ENCODE measurements at regions not wholly inside any gene's neighbourhood (a gene's known extent, or its start where the extent isn't known, plus 50 kb on each side); places are given as distances from the start of the nearest gene placed in this dataset.

- H3K9ac ChIP-seq, result no peak overlapping the region
- DNase-seq (ENCODE audit: low spot score), result no peak
- H3K9me3 ChIP-seq (ENCODE audit: low read depth), result no peaks in the 10 kb centered on the region
- no peaks in the 10 kb centered on the region for H3K79me2 ChIP-seq (ENCODE audit: low read depth)
- H3K4me2 ChIP-seq, result no peak overlapping the region
- no peak overlapping the region for H2AFZ ChIP-seq (replicated peaks)
- Mint-ChIP-seq H3K27me3 (ENCODE audit: insufficient read depth, low read depth) (peaks cover 12% of the 10 kb centered on the region), H3K9me3 (peaks cover 14% of the 10 kb centered on the region), H3K27ac (no peak overlapping the region), H3K4me1 (peaks cover 14% of the 10 kb centered on the region), H3K36me3 (no peaks in the 10 kb centered on the region), H3K4me3 (no peak overlapping the region)
- no peak for TF ChIP-seq EZH2phosphoT487 (IDR thresholded peaks at IDR 0.05)
- no peak for TF ChIP-seq EZH2 (IDR thresholded peaks at IDR 0.05)
- TF ChIP-seq CTCF (IDR thresholded peaks at IDR 0.05), result no peak
- H3F3A ChIP-seq (ENCODE audit: low read depth), result no peaks in the 10 kb centered on the region
- no peak overlapping the region for H3K4me3 ChIP-seq
- H3K36me3 ChIP-seq, result no peaks in the 10 kb centered on the region
- H3K27ac ChIP-seq, result no peak overlapping the region
- H4K20me1 ChIP-seq (ENCODE audit: low read depth), result no peaks in the 10 kb centered on the region
- no peaks in the 10 kb centered on the region for H3K4me1 ChIP-seq
- H3K27me3 ChIP-seq, result no peaks in the 10 kb centered on the region
These were observed 176.0 kb upstream of the FOXQ1 start for GRCh38 chr6:1135726-1136414.

GRCh38 chr6:1131285-1132079 is 180.4 kb upstream of the FOXQ1 start:
- H3K4me2 ChIP-seq, result no peak overlapping the region
- H3K27me3 Mint-ChIP-seq (ENCODE audit: insufficient read depth, low read depth), result peaks cover 5% of the 10 kb centered on the region
- no peak overlapping the region for H3K27ac ChIP-seq
- no peak overlapping the region for H3K4me3 ChIP-seq
- no peaks in the 10 kb centered on the region for H3K36me3 Mint-ChIP-seq
- H3K9me3 Mint-ChIP-seq, result peaks cover 2% of the 10 kb centered on the region
- no peaks in the 10 kb centered on the region for H3K79me2 ChIP-seq (ENCODE audit: low read depth)
- H4K20me1 ChIP-seq (ENCODE audit: low read depth), result no peaks in the 10 kb centered on the region
- H3K36me3 ChIP-seq, result no peaks in the 10 kb centered on the region
- H3K4me1 ChIP-seq, result no peaks in the 10 kb centered on the region
- DNase-seq (ENCODE audit: low spot score), result no peak
- no peaks in the 10 kb centered on the region for H3K9me3 ChIP-seq (ENCODE audit: low read depth)
- H3K4me3 Mint-ChIP-seq, result no peak overlapping the region
- peaks cover 10% of the 10 kb centered on the region for H3K4me1 Mint-ChIP-seq
- H3F3A ChIP-seq (ENCODE audit: low read depth), result no peaks in the 10 kb centered on the region
- H3K9ac ChIP-seq, result no peak overlapping the region
- no peak for TF ChIP-seq CTCF (IDR thresholded peaks at IDR 0.05)
- no peak for TF ChIP-seq EZH2phosphoT487 (IDR thresholded peaks at IDR 0.05)
- TF ChIP-seq EZH2 (IDR thresholded peaks at IDR 0.05), result no peak
- H2AFZ ChIP-seq (replicated peaks), result no peak overlapping the region
- H3K27ac Mint-ChIP-seq, result no peak overlapping the region
- H3K27me3 ChIP-seq, result no peaks in the 10 kb centered on the region

GRCh38 chr6:1130709-1131108 is 181.2 kb upstream of the FOXQ1 start:
- Mint-ChIP-seq H3K36me3 (no peaks in the 10 kb centered on the region), H3K27ac (no peak overlapping the region), H3K4me3 (no peak overlapping the region), H3K27me3 (ENCODE audit: insufficient read depth, low read depth) (peaks cover 9% of the 10 kb centered on the region), H3K9me3 (peaks cover 2% of the 10 kb centered on the region), H3K4me1 (peaks cover 8% of the 10 kb centered on the region)
- no peaks in the 10 kb centered on the region for H3K36me3 ChIP-seq
- TF ChIP-seq EZH2phosphoT487 (IDR thresholded peaks at IDR 0.05) (no peak), EZH2 (IDR thresholded peaks at IDR 0.05) (no peak), CTCF (IDR thresholded peaks at IDR 0.05) (no peak)
- no peak overlapping the region for H3K4me2 ChIP-seq
- no peak overlapping the region for H3K4me3 ChIP-seq
- H3K4me1 ChIP-seq, result no peaks in the 10 kb centered on the region
- H3K9me3 ChIP-seq (ENCODE audit: low read depth), result no peaks in the 10 kb centered on the region
- no peaks in the 10 kb centered on the region for H4K20me1 ChIP-seq (ENCODE audit: low read depth)
- no peak for DNase-seq (ENCODE audit: low spot score)
- no peaks in the 10 kb centered on the region for H3K79me2 ChIP-seq (ENCODE audit: low read depth)
- no peaks in the 10 kb centered on the region for H3K27me3 ChIP-seq
- no peak overlapping the region for H3K9ac ChIP-seq
- H3K27ac ChIP-seq, result no peak overlapping the region
- no peak overlapping the region for H2AFZ ChIP-seq (replicated peaks)
- no peaks in the 10 kb centered on the region for H3F3A ChIP-seq (ENCODE audit: low read depth)
